ENCODE measurements at regions not wholly inside any gene's neighbourhood (a gene's known extent, or its start where the extent isn't known, plus 50 kb on each side); places are given as distances from the start of the nearest gene placed in this dataset.

- TF ChIP-seq, protein P1, sequence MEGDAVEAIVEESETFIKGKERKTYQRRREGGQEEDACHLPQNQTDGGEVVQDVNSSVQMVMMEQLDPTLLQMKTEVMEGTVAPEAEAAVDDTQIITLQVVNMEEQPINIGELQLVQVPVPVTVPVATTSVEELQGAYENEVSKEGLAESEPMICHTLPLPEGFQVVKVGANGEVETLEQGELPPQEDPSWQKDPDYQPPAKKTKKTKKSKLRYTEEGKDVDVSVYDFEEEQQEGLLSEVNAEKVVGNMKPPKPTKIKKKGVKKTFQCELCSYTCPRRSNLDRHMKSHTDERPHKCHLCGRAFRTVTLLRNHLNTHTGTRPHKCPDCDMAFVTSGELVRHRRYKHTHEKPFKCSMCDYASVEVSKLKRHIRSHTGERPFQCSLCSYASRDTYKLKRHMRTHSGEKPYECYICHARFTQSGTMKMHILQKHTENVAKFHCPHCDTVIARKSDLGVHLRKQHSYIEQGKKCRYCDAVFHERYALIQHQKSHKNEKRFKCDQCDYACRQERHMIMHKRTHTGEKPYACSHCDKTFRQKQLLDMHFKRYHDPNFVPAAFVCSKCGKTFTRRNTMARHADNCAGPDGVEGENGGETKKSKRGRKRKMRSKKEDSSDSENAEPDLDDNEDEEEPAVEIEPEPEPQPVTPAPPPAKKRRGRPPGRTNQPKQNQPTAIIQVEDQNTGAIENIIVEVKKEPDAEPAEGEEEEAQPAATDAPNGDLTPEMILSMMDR (IDR thresholded peaks at IDR 0.05 in 2 of 3, conservative IDR thresholded peaks at IDR 0.05 in 1 of 3; ENCODE audit: control insufficient read depth in 2 of 3, extremely low read depth in 1 of 3, insufficient read depth in 1 of 3, low read depth in 3 of 3, low read length in 3 of 3), result no peak
Observed at GRCh38 chr2:41394541-41394940, 653.3 kb upstream of the PKDCC start (continued).

DNA sequence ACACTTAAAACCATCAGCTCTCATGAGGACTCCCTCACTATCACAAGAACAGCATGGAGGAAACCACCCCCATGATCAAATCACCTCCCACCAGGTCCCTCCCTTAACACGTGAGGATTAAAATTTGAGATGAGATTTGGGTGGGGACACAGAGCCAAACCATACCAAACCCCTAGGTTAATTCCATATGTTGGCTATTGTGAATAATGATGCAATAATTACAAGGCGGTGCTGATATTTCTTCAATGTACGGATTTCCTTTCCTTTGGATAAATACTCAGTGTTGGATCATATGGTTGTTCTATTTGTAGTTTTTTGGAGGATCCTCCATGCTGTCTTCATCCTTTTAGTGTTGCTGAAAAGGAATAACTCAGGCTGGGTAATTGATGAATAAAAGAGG is 652.1 kb upstream of the PKDCC start:
- no peaks in the 10 kb centered on the region for H3K9me3 ChIP-seq (replicated peaks; ENCODE audit: control insufficient read depth, insufficient read depth, low read length)
- no TSS peak for BruUV-seq (replicated peaks)
- no peak for ATAC-seq
- FAIRE-seq, result no peak
- H3K36me3 ChIP-seq (ENCODE audit: control insufficient read depth in 2 of 2, insufficient read depth in 2 of 2, low read length in 1 of 2), result no peaks in the 10 kb centered on the region
- no peaks in the 10 kb centered on the region for H4K20me1 ChIP-seq (ENCODE audit: control insufficient read depth, insufficient read depth)
- TF ChIP-seq, protein P2, sequence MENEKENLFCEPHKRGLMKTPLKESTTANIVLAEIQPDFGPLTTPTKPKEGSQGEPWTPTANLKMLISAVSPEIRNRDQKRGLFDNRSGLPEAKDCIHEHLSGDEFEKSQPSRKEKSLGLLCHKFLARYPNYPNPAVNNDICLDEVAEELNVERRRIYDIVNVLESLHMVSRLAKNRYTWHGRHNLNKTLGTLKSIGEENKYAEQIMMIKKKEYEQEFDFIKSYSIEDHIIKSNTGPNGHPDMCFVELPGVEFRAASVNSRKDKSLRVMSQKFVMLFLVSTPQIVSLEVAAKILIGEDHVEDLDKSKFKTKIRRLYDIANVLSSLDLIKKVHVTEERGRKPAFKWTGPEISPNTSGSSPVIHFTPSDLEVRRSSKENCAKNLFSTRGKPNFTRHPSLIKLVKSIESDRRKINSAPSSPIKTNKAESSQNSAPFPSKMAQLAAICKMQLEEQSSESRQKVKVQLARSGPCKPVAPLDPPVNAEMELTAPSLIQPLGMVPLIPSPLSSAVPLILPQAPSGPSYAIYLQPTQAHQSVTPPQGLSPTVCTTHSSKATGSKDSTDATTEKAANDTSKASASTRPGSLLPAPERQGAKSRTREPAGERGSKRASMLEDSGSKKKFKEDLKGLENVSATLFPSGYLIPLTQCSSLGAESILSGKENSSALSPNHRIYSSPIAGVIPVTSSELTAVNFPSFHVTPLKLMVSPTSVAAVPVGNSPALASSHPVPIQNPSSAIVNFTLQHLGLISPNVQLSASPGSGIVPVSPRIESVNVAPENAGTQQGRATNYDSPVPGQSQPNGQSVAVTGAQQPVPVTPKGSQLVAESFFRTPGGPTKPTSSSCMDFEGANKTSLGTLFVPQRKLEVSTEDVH (IDR thresholded peaks at IDR 0.05; ENCODE audit: low read depth, partially characterized antibody), result no peak
- no peak for TF ChIP-seq YBX1 (IDR thresholded peaks at IDR 0.05)
- no peak for TF ChIP-seq BMI1 (IDR thresholded peaks at IDR 0.05; ENCODE audit: borderline replicate concordance)
- TF ChIP-seq ZSCAN29 (IDR thresholded peaks at IDR 0.05), result no peak
- TF ChIP-seq, protein P3, sequence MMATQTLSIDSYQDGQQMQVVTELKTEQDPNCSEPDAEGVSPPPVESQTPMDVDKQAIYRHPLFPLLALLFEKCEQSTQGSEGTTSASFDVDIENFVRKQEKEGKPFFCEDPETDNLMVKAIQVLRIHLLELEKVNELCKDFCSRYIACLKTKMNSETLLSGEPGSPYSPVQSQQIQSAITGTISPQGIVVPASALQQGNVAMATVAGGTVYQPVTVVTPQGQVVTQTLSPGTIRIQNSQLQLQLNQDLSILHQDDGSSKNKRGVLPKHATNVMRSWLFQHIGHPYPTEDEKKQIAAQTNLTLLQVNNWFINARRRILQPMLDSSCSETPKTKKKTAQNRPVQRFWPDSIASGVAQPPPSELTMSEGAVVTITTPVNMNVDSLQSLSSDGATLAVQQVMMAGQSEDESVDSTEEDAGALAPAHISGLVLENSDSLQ (IDR thresholded peaks at IDR 0.05), result no peak
- no peak for TF ChIP-seq KAT2A (conservative IDR thresholded peaks at IDR 0.05; ENCODE audit: control insufficient read depth, low read depth, low read length)
- no peak for TF ChIP-seq MYB (IDR thresholded peaks at IDR 0.05; ENCODE audit: borderline replicate concordance, low read depth, low read length)
- TF ChIP-seq RFX5 (IDR thresholded peaks at IDR 0.05; ENCODE audit: low read depth, low read length), result no peak
- SMC1A ChIA-PET (ENCODE audit: uncharacterized antibody, unreplicated experiment), result no interaction called here
- 4% methylated on average over 3 of the region's 3 CpGs for WGBS (ENCODE audit: insufficient coverage, insufficient replicate concordance, low lambda C conversion rate, missing lambda C conversion rate)
- H3K4me1 ChIP-seq (ENCODE audit: control insufficient read depth, insufficient read depth, low read length), result no peaks in the 10 kb centered on the region
- no peaks in the 10 kb centered on the region for H3K79me2 ChIP-seq (ENCODE audit: control insufficient read depth, insufficient read depth, low read length)
- no peak overlapping the region for H3K9ac ChIP-seq (ENCODE audit: control insufficient read depth, insufficient read depth, low read length)
- no peak overlapping the region for H2AFZ ChIP-seq (ENCODE audit: control insufficient read depth, low read depth, low read length)
- no peak overlapping the region for H3K27ac ChIP-seq (ENCODE audit: control insufficient read depth, insufficient read depth)
- intact Hi-C loops (cut with micrococcal nuclease; ENCODE audit: unreplicated experiment) (no loop called here), in situ Hi-C loops (cut with MboI) (no loop called here)
- no peak overlapping the region for H3K4me3 ChIP-seq
- CTCF ChIA-PET, result no interaction called here
- no peak overlapping the region for H3K4me2 ChIP-seq (ENCODE audit: control insufficient read depth, insufficient read depth)
- RAD21 ChIA-PET (ENCODE audit: unreplicated experiment), result no interaction called here
- POLR2A ChIA-PET, result no interaction called here
- no peaks in the 10 kb centered on the region for H3K27me3 ChIP-seq (replicated peaks in 1 of 2; ENCODE audit: control insufficient read depth in 2 of 2, insufficient read depth in 2 of 2, low read length in 1 of 2)
- DNase-seq (ENCODE audit: low read depth, low spot score), result no peak

Measured in GM12878 (cell line).